ENCODE measurements at regions not wholly inside any gene's neighbourhood (a gene's known extent, or its start where the extent isn't known, plus 50 kb on each side); places are given as distances from the start of the nearest gene placed in this dataset.

DNA sequence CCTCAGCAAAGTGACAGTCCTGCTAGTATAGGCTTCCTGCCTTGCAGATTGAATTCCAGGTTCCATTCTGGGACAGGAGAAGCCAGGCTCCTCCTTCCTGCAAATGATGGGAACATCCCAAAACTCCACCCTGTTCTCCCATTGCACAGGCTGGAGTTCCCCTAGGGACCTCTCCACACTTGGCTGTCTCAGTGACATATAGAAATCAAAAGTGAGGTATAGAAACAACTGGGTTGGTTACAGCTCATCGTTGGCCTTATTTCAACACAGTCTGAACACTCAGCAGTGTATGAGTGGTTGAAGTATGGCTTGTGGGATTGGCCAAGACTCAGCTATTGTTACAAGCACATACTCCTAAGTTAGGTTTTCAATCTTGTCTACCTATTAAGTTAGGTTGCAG lies 157.8 kb upstream of the FTMT start:
- TF ChIP-seq POLR2A (IDR thresholded peaks at IDR 0.05) (no peak), CTCF (IDR thresholded peaks at IDR 0.05) (no peak), EP300 (IDR thresholded peaks at IDR 0.05) (no peak), POLR2AphosphoS5 (IDR thresholded peaks at IDR 0.05) (no peak)
